GM18858 (cell line): ENCODE measurements at regions not wholly inside any gene's neighbourhood (a gene's known extent, or its start where the extent isn't known, plus 50 kb on each side); places are given as distances from the start of the nearest gene placed in this dataset.

Experiments
- ATAC-seq: cut with Tn5 transposase; IDR thresholded peaks from one replicate; pipeline ENCODE4 v1.9.1; 2021; ENCODE audit not compliant: unreplicated experiment

GRCh38 chrX:13266641-13267345, 53.1 kb downstream of the ATXN3L start:
- no peak for ATAC-seq

- ATAC-seq: no peak
Observed at GRCh38 chrX:13265549-13266132, 54.2 kb downstream of the ATXN3L start.

GRCh38 chrX:13265111-13265510, 54.7 kb downstream of the ATXN3L start:
- ATAC-seq: no peak

GRCh38 chrX:13263560-13264251, 56.1 kb downstream of the ATXN3L start:
- peak; percentile 83 for ATAC-seq

- ATAC-seq: no peak
Observed at GRCh38 chrX:13261348-13261747, 58.5 kb downstream of the ATXN3L start.

GRCh38 chrX:13260598-13260997, 59.3 kb downstream of the ATXN3L start:
- ATAC-seq: no peak

GRCh38 chrX:13258725-13259124, 61.1 kb downstream of the ATXN3L start:
- no peak for ATAC-seq

- ATAC-seq: peak; percentile 3
Observed at GRCh38 chrX:13258052-13258444, 61.8 kb downstream of the ATXN3L start.

GRCh38 chrX:13257223-13258051, 62.4 kb downstream of the ATXN3L start:
- peak; percentile 40 for ATAC-seq

GRCh38 chrX:13256603-13257002, 63.2 kb downstream of the ATXN3L start:
- ATAC-seq: no peak

- ATAC-seq: no peak
Observed at GRCh38 chrX:13254870-13255269, 65.0 kb downstream of the ATXN3L start.

- ATAC-seq: no peak
Observed at GRCh38 chrX:13254076-13254785, 65.6 kb downstream of the ATXN3L start.

- ATAC-seq: no peak
Observed at GRCh38 chrX:13253223-13253622, 66.6 kb downstream of the ATXN3L start.

- ATAC-seq: no peak
Observed at GRCh38 chrX:13252726-13253125, 67.1 kb downstream of the ATXN3L start.

- no peak for ATAC-seq
Observed at GRCh38 chrX:13250826-13251580, 68.8 kb downstream of the ATXN3L start.

GRCh38 chrX:13248867-13249486, 70.9 kb downstream of the ATXN3L start:
- no peak for ATAC-seq

- ATAC-seq: no peak
Observed at GRCh38 chrX:13239272-13239671, 80.6 kb downstream of the ATXN3L start.

- ATAC-seq: no peak
Observed at GRCh38 chrX:13235930-13236329, 83.9 kb downstream of the ATXN3L start.

GRCh38 chrX:13232484-13232883, 87.4 kb downstream of the ATXN3L start:
- no peak for ATAC-seq

GRCh38 chrX:13226214-13226613, 93.6 kb downstream of the ATXN3L start:
- ATAC-seq: no peak
